ENCODE measurements at regions not wholly inside any gene's neighbourhood (a gene's known extent, or its start where the extent isn't known, plus 50 kb on each side); places are given as distances from the start of the nearest gene placed in this dataset.

GRCh38 chr10:10551596-10552301, 465.9 kb upstream of the CELF2 start:
- intact Hi-C loops (cut with micrococcal nuclease), result no loop called here
- no peak for TF ChIP-seq RFX5 (IDR thresholded peaks at IDR 0.05; ENCODE audit: low read depth, low read length)
- no peak for TF ChIP-seq CTCF (conservative IDR thresholded peaks at IDR 0.05; ENCODE audit: low read depth, low read length)
- TF ChIP-seq FOS (IDR thresholded peaks at IDR 0.05; ENCODE audit: low read depth, low read length), result no peak
- no peak for TF ChIP-seq CHD1 (IDR thresholded peaks at IDR 0.05; ENCODE audit: low read depth, low read length)
- no peak for TF ChIP-seq MXI1 (IDR thresholded peaks at IDR 0.05; ENCODE audit: borderline replicate concordance, low read depth, low read length)
- TF ChIP-seq RCOR1 (IDR thresholded peaks at IDR 0.05; ENCODE audit: insufficient replicate concordance, low read length), result no peak
- TF ChIP-seq, protein P1, sequence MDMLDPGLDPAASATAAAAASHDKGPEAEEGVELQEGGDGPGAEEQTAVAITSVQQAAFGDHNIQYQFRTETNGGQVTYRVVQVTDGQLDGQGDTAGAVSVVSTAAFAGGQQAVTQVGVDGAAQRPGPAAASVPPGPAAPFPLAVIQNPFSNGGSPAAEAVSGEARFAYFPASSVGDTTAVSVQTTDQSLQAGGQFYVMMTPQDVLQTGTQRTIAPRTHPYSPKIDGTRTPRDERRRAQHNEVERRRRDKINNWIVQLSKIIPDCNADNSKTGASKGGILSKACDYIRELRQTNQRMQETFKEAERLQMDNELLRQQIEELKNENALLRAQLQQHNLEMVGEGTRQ (IDR thresholded peaks at IDR 0.05; ENCODE audit: low read depth, low read length), result no peak
- no peak for TF ChIP-seq BHLHE40 (IDR thresholded peaks at IDR 0.05; ENCODE audit: low read depth, low read length)
- TF ChIP-seq RAD21 (IDR thresholded peaks at IDR 0.05; ENCODE audit: low read length), result no peak
- TF ChIP-seq NFE2L2 (IDR thresholded peaks at IDR 0.05; ENCODE audit: low read depth, low read length), result no peak
- TF ChIP-seq MAZ (IDR thresholded peaks at IDR 0.05; ENCODE audit: borderline replicate concordance, low read depth, low read length), result no peak
- no peak for TF ChIP-seq POLR2A (IDR thresholded peaks at IDR 0.05; ENCODE audit: low read depth, low read length)
- no peak for TF ChIP-seq SMC3 (IDR thresholded peaks at IDR 0.05; ENCODE audit: low read depth, low read length)
- no peak for TF ChIP-seq MAFK (IDR thresholded peaks at IDR 0.05; ENCODE audit: low read depth, low read length)
- TF ChIP-seq CEBPB (IDR thresholded peaks at IDR 0.05; ENCODE audit: low read depth, low read length), result no peak
- TF ChIP-seq, protein P2, sequence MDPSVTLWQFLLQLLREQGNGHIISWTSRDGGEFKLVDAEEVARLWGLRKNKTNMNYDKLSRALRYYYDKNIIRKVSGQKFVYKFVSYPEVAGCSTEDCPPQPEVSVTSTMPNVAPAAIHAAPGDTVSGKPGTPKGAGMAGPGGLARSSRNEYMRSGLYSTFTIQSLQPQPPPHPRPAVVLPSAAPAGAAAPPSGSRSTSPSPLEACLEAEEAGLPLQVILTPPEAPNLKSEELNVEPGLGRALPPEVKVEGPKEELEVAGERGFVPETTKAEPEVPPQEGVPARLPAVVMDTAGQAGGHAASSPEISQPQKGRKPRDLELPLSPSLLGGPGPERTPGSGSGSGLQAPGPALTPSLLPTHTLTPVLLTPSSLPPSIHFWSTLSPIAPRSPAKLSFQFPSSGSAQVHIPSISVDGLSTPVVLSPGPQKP (IDR thresholded peaks at IDR 0.05; ENCODE audit: borderline replicate concordance, low read depth, low read length), result no peak
- H3K27me3 ChIP-seq (ENCODE audit: control insufficient read depth, insufficient read depth, low read length), result no peaks in the 10 kb centered on the region; the same call in 1 of the 2 replicates
- no peak overlapping the region for H3K56ac ChIP-seq (ENCODE audit: extremely low read depth, insufficient read depth, low read length)
- in situ Hi-C loops (cut with MboI; ENCODE audit: low sequenced_read_pairs), result no loop called here
- H3K4me1 ChIP-seq (ENCODE audit: control insufficient read depth, insufficient read depth, low read length), result no peaks in the 10 kb centered on the region
- no peaks in the 10 kb centered on the region for H4K20me1 ChIP-seq (ENCODE audit: insufficient read depth, low read length)
- no peaks in the 10 kb centered on the region for H3K9me1 ChIP-seq (ENCODE audit: insufficient read depth, low read length)
- no peaks in the 10 kb centered on the region for H3K36me3 ChIP-seq (ENCODE audit: control insufficient read depth, insufficient read depth, low read length)
- H2BK15ac ChIP-seq (ENCODE audit: low read depth, low read length), result no peak overlapping the region
- no peak overlapping the region for H2AK5ac ChIP-seq (ENCODE audit: low read depth, low read length)
- H3K14ac ChIP-seq (replicated peaks; ENCODE audit: low read depth, low read length), result no peak overlapping the region
- no peak overlapping the region for H2BK20ac ChIP-seq (ENCODE audit: low read depth, low read length)
- DNase-seq (no peak), ATAC-seq (ENCODE audit: low read depth) (no peak)
- H3K4me3 ChIP-seq (ENCODE audit: insufficient read depth, low read depth, low read length), result no peak overlapping the region
- no peak overlapping the region for H2AFZ ChIP-seq (replicated peaks; ENCODE audit: low read length, poor library complexity)
- H2AK9ac ChIP-seq (replicated peaks; ENCODE audit: low read depth, low read length, poor library complexity), result no peak overlapping the region
- H3K23ac ChIP-seq (ENCODE audit: low read depth, low read length), result no peak overlapping the region
- H2BK120ac ChIP-seq (ENCODE audit: low read depth, low read length), result no peak overlapping the region
- H3K9me3 ChIP-seq (ENCODE audit: control insufficient read depth, insufficient read depth, low read length), result no peaks in the 10 kb centered on the region
- H3K9ac ChIP-seq (ENCODE audit: low read depth, low read length), result no peak overlapping the region
- BruUV-seq (replicated peaks), result no TSS peak
- H3K27ac ChIP-seq (ENCODE audit: insufficient read depth, low read length), result no peak overlapping the region
- dilution Hi-C loops (cut with HindIII; ENCODE audit: low sequenced_read_pairs, unreplicated experiment), result no loop called here
- WGBS, 2 experiments (ENCODE audit: extremely low coverage in 2 of 2, insufficient read length in 1 of 2), result 33% methylated on average over 2 of the region's 10 CpGs; no CpG with 5 or more reads in 1 of the 2 experiments
- no peak overlapping the region for H3K4me2 ChIP-seq (ENCODE audit: low read depth, low read length)
- ChIA-PET CTCF (interaction anchor here (1.0 kb wide), 1 partner anchor 29 kb away, joined by 3 read pairs; no protein-coding TSS in a partner anchor), POLR2A (ENCODE audit: unreplicated experiment) (no interaction called here)
- H3K79me1 ChIP-seq (ENCODE audit: low read depth in 1 of 2, low read length in 2 of 2), result no peaks in the 10 kb centered on the region
- H2BK5ac ChIP-seq (ENCODE audit: low read depth, low read length, poor library complexity, severe bottlenecking), result no peak overlapping the region
- H4K91ac ChIP-seq (ENCODE audit: insufficient read depth, low read depth, low read length), result no peak overlapping the region
- no peak overlapping the region for H3K4ac ChIP-seq (ENCODE audit: low read depth, low read length)
- H4K5ac ChIP-seq (ENCODE audit: low read depth, low read length), result no peak overlapping the region
- no peak overlapping the region for H4K8ac ChIP-seq (ENCODE audit: low read depth in 2 of 2, low read length in 2 of 2)
- H3K18ac ChIP-seq (ENCODE audit: low read depth, low read length), result no peak overlapping the region

Measured in IMR-90 (cell line).